ENCODE measurements at regions not wholly inside any gene's neighbourhood (a gene's known extent, or its start where the extent isn't known, plus 50 kb on each side); places are given as distances from the start of the nearest gene placed in this dataset.
"Not testable (repeated sequence)": the region's sequence is repeated elsewhere in the genome, so short reads cannot be mapped to it uniquely, and the experiment has no call there.

GRCh38 chr4:159906517-159906916 lies 803.6 kb downstream of the RAPGEF2 start:
- intact Hi-C loops (cut with DNase I): no loop called here
- H3K36me3 ChIP-seq (ENCODE audit: control insufficient read depth in 1 of 2, insufficient read depth in 2 of 2, low read length in 1 of 2): no peaks in the 10 kb centered on the region
- H3K4me1 ChIP-seq (ENCODE audit: control insufficient read depth in 1 of 2, insufficient read depth in 2 of 2, low read length in 2 of 2): no peaks in the 10 kb centered on the region
- H3K27me3 ChIP-seq (ENCODE audit: control insufficient read depth in 1 of 2, insufficient read depth in 2 of 2, low read length in 1 of 2): no peaks in the 10 kb centered on the region
- H3K27ac ChIP-seq (ENCODE audit: low read depth in 1 of 2, low read length in 2 of 2): no peak overlapping the region
- DNase-seq (no peak), ATAC-seq (ENCODE audit: low FRiP score) (no peak)
- H3K4me3 ChIP-seq (ENCODE audit: low read length in 2 of 2): no peak overlapping the region
- H3K9me3 ChIP-seq (ENCODE audit: control insufficient read depth, low read length): peaks cover 5% of the 10 kb centered on the region

DNA sequence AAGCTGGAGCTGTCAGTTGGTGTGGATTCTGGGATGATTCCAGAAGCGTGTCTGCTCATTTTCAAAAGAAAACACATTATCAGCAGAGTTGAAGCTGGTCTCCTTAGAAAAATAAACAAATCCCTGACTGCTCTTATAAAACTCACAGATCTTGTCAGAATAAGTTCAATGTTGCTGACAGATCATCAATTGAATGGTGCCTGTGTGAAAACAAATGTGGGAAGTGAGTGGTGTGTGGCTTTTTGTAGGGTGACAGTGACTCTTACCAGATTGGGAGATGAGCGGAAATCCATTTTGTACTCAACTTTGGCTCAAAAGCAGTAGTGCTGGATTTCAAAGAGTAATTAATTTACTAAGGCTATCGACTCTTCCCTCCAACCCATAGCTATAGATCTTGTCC lies 807.8 kb downstream of the RAPGEF2 start:
- Histone ChIP-seq H3K4me1 (ENCODE audit: control insufficient read depth in 1 of 2, insufficient read depth in 2 of 2, low read length in 2 of 2) (no peaks in the 10 kb centered on the region), H3K9me3 (ENCODE audit: control insufficient read depth, low read length) (peaks cover 5% of the 10 kb centered on the region), H3K4me3 (ENCODE audit: low read length in 2 of 2) (no peak overlapping the region), H3K36me3 (ENCODE audit: control insufficient read depth in 1 of 2, insufficient read depth in 2 of 2, low read length in 1 of 2) (no peaks in the 10 kb centered on the region), H3K27me3 (ENCODE audit: control insufficient read depth in 1 of 2, insufficient read depth in 2 of 2, low read length in 1 of 2) (no peaks in the 10 kb centered on the region), H3K27ac (ENCODE audit: low read depth in 1 of 2, low read length in 2 of 2) (no peak overlapping the region)
- intact Hi-C loops (cut with DNase I): no loop called here
- ATAC-seq (ENCODE audit: low FRiP score): no peak
- WGBS, 2 donors: 25 to 30% methylated on average over 3 of the region's 3 CpGs
- no peak for DNase-seq

DNA sequence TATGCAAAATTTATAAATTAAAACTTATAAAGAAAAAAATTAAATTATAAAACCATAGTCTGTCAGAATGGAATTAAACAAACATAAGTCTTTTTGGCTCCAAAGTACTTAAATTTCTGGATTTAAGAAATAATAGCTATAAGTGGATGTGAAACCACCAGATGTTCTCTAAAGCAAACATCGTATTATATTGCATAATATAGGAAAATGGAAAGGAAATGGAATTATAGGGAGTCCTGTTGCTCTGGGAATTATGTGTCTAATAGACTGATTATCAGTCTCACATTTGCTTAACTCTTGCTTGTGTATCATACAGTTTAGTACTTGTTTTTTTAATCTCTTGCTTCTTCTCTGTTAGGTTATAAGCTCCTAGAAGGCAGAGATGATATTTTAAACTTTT lies 819.2 kb downstream of the RAPGEF2 start:
- H3K27ac ChIP-seq (ENCODE audit: low read depth in 1 of 2, low read length in 2 of 2): no peak overlapping the region
- H3K4me1 ChIP-seq (ENCODE audit: control insufficient read depth in 1 of 2, insufficient read depth in 2 of 2, low read length in 2 of 2): no peaks in the 10 kb centered on the region
- DNase-seq (no peak), ATAC-seq (ENCODE audit: low FRiP score) (no peak)
- intact Hi-C loops (cut with DNase I): no loop called here
- no peak overlapping the region for H3K4me3 ChIP-seq (ENCODE audit: low read length in 2 of 2)
- H3K27me3 ChIP-seq (ENCODE audit: control insufficient read depth in 1 of 2, insufficient read depth in 2 of 2, low read length in 1 of 2): no peaks in the 10 kb centered on the region
- peaks cover 7% of the 10 kb centered on the region for H3K9me3 ChIP-seq (ENCODE audit: control insufficient read depth, low read length)
- 75 to 89% methylated on average over 1 of the region's 1 CpG for WGBS, 2 donors
- no peaks in the 10 kb centered on the region for H3K36me3 ChIP-seq (ENCODE audit: control insufficient read depth in 1 of 2, insufficient read depth in 2 of 2, low read length in 1 of 2)

DNA sequence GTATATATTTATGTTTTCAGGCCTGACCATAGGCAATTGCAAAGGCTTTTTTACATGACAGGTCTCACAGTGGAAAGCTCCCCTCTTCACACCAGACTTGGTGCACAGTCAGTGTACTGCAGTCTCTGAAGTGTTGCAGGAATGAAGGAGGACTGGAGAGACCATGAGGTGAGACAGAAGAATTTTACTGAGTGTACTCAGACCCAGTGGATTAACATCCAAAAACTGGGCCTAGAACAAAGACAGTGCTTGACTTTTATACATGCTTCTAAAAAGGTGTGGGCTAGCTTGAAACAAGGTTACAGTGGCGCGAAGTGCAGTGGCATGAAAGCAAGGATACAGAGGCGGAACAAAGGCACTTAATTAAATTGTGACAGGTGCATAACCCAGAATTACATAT lies 822.9 kb downstream of the RAPGEF2 start:
- no peak for ATAC-seq (ENCODE audit: low FRiP score)
- Histone ChIP-seq H3K9me3 (ENCODE audit: control insufficient read depth, low read length) (peaks cover 8% of the 10 kb centered on the region), H3K4me1 (ENCODE audit: control insufficient read depth in 1 of 2, insufficient read depth in 2 of 2, low read length in 2 of 2) (no peaks in the 10 kb centered on the region), H3K27me3 (ENCODE audit: control insufficient read depth in 1 of 2, insufficient read depth in 2 of 2, low read length in 1 of 2) (no peaks in the 10 kb centered on the region), H3K27ac (ENCODE audit: low read depth in 1 of 2, low read length in 2 of 2) (no peak overlapping the region), H3K36me3 (ENCODE audit: control insufficient read depth in 1 of 2, insufficient read depth in 2 of 2, low read length in 1 of 2) (no peaks in the 10 kb centered on the region), H3K4me3 (ENCODE audit: low read length in 2 of 2) (no peak overlapping the region)
- no peak for DNase-seq
- 96 to 98% methylated on average over 3 of the region's 3 CpGs for WGBS, 2 donors
- intact Hi-C loops (cut with DNase I): no loop called here

- H3K9me3 ChIP-seq (ENCODE audit: control insufficient read depth, low read length): peaks cover 8% of the 10 kb centered on the region
- 66 to 67% methylated on average over 1 of the region's 1 CpG for WGBS, 2 donors
- H3K4me1 ChIP-seq (ENCODE audit: control insufficient read depth in 1 of 2, insufficient read depth in 2 of 2, low read length in 2 of 2): no peaks in the 10 kb centered on the region
- ATAC-seq (ENCODE audit: low FRiP score): no peak
- no peak overlapping the region for H3K27ac ChIP-seq (ENCODE audit: low read depth in 1 of 2, low read length in 2 of 2)
- DNase-seq: no peak
- no peaks in the 10 kb centered on the region for H3K27me3 ChIP-seq (ENCODE audit: control insufficient read depth in 1 of 2, insufficient read depth in 2 of 2, low read length in 1 of 2)
- intact Hi-C loops (cut with DNase I): no loop called here
- no peak overlapping the region for H3K4me3 ChIP-seq (ENCODE audit: low read length in 2 of 2)
- no peaks in the 10 kb centered on the region for H3K36me3 ChIP-seq (ENCODE audit: control insufficient read depth in 1 of 2, insufficient read depth in 2 of 2, low read length in 1 of 2)
Measured at GRCh38 chr4:159926871-159927270, 824.0 kb downstream of the RAPGEF2 start.

- ATAC-seq (ENCODE audit: low FRiP score) (no peak), DNase-seq (no peak)
- WGBS, 2 donors: 88 to 93% methylated on average over 6 of the region's 6 CpGs
- Histone ChIP-seq H3K36me3 (ENCODE audit: control insufficient read depth in 1 of 2, insufficient read depth in 2 of 2, low read length in 1 of 2) (no peaks in the 10 kb centered on the region), H3K4me1 (ENCODE audit: control insufficient read depth in 1 of 2, insufficient read depth in 2 of 2, low read length in 2 of 2) (no peaks in the 10 kb centered on the region), H3K4me3 (ENCODE audit: low read length in 2 of 2) (no peak overlapping the region), H3K27me3 (ENCODE audit: control insufficient read depth in 1 of 2, insufficient read depth in 2 of 2, low read length in 1 of 2) (no peaks in the 10 kb centered on the region), H3K9me3 (ENCODE audit: control insufficient read depth, low read length) (peaks cover 8% of the 10 kb centered on the region), H3K27ac (ENCODE audit: low read depth in 1 of 2, low read length in 2 of 2) (no peak overlapping the region)
- intact Hi-C loops (cut with DNase I): no loop called here
Measured at GRCh38 chr4:159927781-159928180, 824.9 kb downstream of the RAPGEF2 start.

- H3K4me1 ChIP-seq (ENCODE audit: control insufficient read depth in 1 of 2, insufficient read depth in 2 of 2, low read length in 2 of 2); H3K27me3 ChIP-seq (ENCODE audit: control insufficient read depth in 1 of 2, insufficient read depth in 2 of 2, low read length in 1 of 2); H3K4me3 ChIP-seq (ENCODE audit: low read length in 2 of 2); H3K9me3 ChIP-seq (ENCODE audit: control insufficient read depth, low read length); H3K27ac ChIP-seq (ENCODE audit: low read depth in 1 of 2, low read length in 2 of 2); ATAC-seq (ENCODE audit: low FRiP score); H3K36me3 ChIP-seq (ENCODE audit: control insufficient read depth in 1 of 2, insufficient read depth in 2 of 2, low read length in 1 of 2); intact Hi-C loops (cut with DNase I); DNase-seq: not testable (repeated sequence)
- WGBS, 2 donors: 94 to 98% methylated on average over 8 of the region's 8 CpGs
Measured at GRCh38 chr4:159934602-159935001, 831.7 kb downstream of the RAPGEF2 start.

- Histone ChIP-seq H3K36me3 (ENCODE audit: control insufficient read depth in 1 of 2, insufficient read depth in 2 of 2, low read length in 1 of 2) (no peaks in the 10 kb centered on the region), H3K4me3 (ENCODE audit: low read length in 2 of 2) (no peak overlapping the region), H3K9me3 (ENCODE audit: control insufficient read depth, low read length) (no peaks in the 10 kb centered on the region), H3K27ac (ENCODE audit: low read depth in 1 of 2, low read length in 2 of 2) (no peak overlapping the region), H3K4me1 (ENCODE audit: control insufficient read depth in 1 of 2, insufficient read depth in 2 of 2, low read length in 2 of 2) (no peaks in the 10 kb centered on the region), H3K27me3 (ENCODE audit: control insufficient read depth in 1 of 2, insufficient read depth in 2 of 2, low read length in 1 of 2) (no peaks in the 10 kb centered on the region)
- intact Hi-C loops (cut with DNase I): no loop called here
- DNase-seq (no peak), ATAC-seq (ENCODE audit: low FRiP score) (no peak)
- 75 to 77% methylated on average over 3 of the region's 3 CpGs for whole genome bisulfite sequencing, 2 donors
Measured at GRCh38 chr4:159937595-159937994, 834.7 kb downstream of the RAPGEF2 start.

GRCh38 chr4:159939681-159940080 lies 836.8 kb downstream of the RAPGEF2 start:
- H3K36me3 ChIP-seq (ENCODE audit: control insufficient read depth in 1 of 2, insufficient read depth in 2 of 2, low read length in 1 of 2); H3K4me3 ChIP-seq (ENCODE audit: low read length in 2 of 2); H3K27me3 ChIP-seq (ENCODE audit: control insufficient read depth in 1 of 2, insufficient read depth in 2 of 2, low read length in 1 of 2); intact Hi-C loops (cut with DNase I); ATAC-seq (ENCODE audit: low FRiP score); H3K4me1 ChIP-seq (ENCODE audit: control insufficient read depth in 1 of 2, insufficient read depth in 2 of 2, low read length in 2 of 2); DNase-seq; H3K9me3 ChIP-seq (ENCODE audit: control insufficient read depth, low read length); H3K27ac ChIP-seq (ENCODE audit: low read depth in 1 of 2, low read length in 2 of 2): not testable (repeated sequence)
- WGBS, 2 donors: 95% methylated on average over 13 to 25 of the region's 25 CpGs
